CD4-positive, alpha-beta T cell treated with Interleukin-4 for 4 hours (primary cell): ENCODE measurements at regions not wholly inside any gene's neighbourhood (a gene's known extent, or its start where the extent isn't known, plus 50 kb on each side); places are given as distances from the start of the nearest gene placed in this dataset.

Source experiments
- DNase-seq: peaks from one replicate; pipeline ENCODE4 v3.0.0-alpha.2; 2020

DNA sequence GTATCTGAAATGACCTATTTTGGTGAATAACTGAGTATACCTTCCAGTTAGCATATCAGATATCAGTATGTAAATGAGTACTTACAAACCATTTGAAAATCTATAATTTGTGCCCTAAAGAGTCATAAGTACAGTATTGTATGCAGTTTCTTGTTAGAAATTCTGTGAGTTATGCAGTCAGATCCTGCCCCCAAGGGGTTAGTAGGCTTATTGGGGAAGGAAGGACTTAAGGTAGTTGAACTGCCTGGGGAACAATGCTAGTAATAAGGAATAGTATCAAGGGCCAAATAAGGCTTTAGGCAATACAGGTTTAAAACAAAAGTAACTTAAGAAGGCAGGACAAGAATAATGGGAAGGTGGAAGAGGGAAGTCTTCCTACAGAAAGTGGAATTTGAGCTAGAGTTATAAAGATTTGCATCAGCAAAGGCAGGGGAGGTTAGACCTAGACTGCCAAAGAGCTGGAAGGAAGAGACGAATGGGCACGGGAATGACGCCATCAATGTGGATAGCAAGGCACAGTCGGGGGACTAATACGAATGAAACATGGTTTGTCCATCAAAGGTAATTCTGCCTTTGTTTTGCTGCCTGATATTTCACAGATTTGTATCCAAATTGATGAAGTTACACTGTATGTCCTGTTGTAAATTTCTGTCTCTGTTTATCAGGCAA is 182.9 kb upstream of the DPYD start:
- no peak for DNase-seq

DNA sequence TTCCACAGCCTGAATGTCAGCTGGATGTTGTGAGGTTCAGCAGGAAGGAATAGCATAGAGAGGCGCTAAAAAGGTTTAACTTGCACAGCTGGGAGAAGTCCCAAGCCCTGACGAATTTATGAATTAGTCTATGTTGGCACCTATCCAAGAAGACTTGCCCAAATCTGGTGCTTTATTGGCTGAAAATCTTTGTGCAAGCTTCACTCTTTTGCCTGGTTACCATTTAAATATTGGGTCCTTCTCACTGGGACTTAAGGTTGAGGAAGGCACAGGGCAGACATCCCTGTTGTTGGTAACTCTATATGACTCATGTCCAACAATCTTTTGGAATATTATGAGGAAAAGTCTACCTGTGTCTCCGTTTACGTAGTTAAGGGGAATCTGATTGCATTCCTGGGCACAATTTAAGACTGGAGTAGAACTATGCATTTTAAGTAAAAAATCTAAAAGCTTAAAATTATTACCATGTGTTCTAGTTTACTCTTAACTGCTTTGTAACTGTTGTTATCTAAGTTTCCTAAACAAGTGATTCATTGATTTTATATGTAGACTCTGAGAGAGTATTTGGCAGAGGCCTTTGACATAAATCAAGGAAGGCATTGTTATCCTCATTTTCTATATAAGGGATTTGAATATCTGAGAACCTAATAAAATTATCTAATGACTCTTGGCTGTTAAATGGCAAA is 181.7 kb upstream of the DPYD start:
- no peak for DNase-seq

DNA sequence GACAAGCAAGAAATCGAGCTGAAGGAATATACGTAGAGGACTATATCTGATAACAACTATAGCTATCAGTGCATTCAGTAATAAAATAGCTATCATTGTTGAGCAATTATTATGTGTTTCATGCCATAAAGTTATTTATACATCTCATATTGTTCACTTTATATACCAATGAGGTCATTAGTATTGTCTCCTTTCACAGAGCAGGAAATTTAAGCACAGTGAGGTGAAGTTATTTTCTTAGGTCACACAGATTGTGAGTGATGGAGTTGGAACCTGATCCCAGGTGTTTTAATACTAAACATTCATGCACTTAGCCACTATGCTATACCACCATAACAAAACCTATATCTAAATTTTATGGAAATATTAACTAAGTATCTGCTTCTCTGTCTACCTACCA is 180.5 kb upstream of the DPYD start:
- no peak for DNase-seq

DNA sequence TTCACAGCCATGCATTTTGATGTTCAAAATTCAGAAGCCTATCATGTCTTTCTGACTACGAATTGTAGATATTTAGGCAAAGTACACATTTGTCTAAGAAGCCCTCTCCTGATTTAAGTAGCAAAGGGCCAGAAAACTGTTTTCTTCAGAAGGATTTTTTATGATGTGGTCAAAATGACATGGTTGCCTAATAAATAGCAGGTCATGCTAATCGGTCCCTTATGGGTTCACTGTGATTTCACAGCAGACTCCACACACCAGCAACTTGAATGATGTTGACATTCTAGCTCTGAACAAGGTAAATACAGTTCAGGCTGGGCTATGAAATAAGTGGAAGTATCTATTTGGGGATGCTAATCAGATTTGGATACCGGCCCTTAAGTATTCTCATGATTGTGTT is 178.7 kb upstream of the DPYD start:
- DNase-seq = no peak

DNA sequence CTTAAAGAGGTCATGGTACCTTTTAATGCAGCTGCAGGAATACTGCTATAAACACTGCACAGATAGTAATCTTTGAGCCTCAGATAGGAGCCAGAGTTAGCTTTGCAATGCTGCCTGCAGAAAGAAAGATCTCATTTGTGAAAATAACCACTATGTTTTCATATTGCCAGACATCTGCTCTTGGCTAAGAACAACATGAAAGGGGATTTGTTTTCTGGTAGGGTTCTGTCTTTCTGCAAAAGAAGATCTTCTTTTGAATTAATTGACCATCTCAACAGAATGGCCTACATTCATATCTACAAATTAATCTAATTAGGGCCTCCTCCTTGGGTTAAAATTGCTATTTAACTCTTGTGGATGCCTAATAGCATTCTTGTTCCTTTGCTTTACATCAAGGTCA is 177.6 kb upstream of the DPYD start:
- DNase-seq = no peak

DNA sequence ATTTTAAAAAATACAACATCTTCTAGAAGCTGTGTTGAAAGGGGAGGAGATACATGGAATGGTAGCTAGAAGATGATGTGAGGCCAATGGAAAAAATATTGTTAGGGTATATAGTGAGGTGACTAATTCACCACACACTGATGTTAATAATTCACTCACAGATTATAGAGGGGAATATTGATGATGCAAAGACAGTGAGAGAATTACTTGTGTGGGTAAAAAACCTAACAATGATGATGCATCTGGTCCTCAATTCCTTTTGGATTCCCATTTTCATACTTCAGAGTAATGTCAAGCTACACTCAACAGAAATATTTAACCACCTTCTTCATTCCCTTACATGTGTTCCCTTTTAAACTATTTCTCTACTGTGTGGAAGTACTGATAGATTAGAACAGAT is 169.5 kb upstream of the DPYD start:
- DNase-seq = no peak

DNA sequence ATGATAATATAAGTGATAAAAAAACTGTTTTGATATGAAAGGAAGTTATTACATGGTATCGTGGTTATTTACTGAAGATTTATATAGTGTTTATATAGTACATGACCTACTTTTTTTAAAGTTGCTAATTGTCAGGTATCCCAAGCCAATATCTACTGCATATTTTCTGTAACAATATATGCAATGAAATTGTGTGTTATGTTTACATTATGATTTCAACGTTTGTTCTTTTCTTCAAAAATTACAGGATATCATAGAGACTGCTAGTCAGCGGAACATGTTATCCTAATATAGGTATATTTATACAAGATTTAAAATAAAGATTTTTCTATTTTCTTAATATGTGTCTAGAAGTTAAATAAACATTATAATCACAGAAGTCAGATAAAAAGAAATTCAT is 167.5 kb upstream of the DPYD start:
- no peak for DNase-seq

DNA sequence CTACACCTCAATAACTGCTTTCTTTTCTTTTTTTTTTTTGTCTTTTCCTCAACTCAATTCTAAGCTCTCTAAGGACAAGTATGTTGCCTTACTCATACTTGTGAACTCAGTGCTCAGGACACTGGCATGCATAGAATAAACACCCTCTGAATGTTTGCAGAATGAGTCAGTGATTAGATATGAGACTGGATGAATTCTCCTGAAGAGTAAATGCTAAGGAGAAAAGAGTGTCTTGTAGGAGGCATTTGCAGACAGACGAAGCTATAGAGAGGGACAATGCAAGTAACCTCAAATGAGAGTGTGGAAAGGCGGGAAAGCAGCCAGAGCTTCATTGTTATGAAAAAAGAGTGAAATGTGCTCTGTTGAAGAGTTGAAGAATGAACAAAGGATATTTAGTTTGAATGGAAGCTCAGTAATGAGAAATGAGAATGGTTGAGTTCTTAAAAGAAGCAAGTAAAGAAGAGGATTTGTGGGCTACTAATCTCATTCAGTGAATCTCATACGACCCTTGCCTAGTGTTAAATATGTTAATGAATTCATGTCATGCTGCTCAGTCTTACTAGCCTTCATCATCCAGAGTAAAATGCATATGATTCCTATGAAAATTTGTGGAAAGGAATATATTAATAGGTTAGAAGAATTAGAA is 166.1 kb upstream of the DPYD start:
- DNase-seq = no peak

DNA sequence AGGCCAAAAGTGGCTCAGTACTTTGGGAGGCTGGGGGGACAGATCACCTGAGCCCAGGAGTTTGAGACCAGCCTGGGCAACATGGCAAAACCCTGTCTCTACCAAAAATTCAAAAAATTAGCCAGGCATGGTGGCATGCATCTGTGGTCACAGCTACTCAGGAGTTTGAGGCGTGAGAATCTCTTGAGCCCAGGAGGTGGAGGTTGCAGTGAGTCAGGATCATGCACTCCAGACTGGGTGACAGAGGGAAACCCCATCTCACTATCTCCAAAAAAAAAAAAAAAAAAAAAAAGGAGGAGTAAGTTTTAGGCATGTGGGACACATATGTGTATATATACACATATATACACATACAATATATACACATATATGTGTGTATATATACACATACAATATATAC is 165.3 kb upstream of the DPYD start:
- DNase-seq = no peak

DNA sequence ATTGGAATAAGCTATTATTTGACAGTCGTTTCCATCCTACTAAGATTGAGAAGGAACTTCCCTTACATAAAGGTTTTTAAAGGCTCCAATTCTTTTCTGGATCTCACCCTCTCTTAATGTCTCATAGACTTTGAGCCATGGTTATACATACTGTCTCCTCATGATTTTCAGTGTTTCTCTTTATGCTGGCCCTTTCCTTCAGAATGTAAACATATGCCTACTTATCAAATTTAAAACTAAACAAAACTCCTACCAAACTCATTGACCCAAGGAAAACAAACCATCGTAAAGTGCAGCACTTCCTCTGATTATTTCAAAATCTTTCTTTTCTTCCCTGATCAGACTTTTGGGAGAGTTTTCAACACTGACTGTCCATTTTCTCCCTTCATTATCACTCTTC is 163.4 kb upstream of the DPYD start:
- DNase-seq = no peak

DNA sequence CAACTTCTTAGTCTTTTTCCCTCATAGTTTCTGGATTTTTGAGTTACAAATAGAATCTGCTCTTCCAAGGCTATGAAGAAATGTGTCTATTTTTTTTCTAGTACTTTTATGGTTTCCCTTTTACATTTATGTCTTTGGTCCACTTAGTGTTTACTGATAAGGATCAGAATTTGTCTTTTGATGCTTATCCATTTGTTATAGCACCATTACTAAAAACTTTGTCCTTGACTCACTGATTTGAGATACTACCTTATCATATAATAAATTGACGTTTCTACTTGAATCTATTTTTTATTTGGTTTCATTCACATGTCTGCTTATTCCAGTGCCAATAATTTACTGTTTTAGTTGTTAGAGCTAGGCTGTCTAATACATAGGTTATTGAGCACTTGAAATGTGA is 161.1 kb upstream of the DPYD start:
- no peak for DNase-seq

DNA sequence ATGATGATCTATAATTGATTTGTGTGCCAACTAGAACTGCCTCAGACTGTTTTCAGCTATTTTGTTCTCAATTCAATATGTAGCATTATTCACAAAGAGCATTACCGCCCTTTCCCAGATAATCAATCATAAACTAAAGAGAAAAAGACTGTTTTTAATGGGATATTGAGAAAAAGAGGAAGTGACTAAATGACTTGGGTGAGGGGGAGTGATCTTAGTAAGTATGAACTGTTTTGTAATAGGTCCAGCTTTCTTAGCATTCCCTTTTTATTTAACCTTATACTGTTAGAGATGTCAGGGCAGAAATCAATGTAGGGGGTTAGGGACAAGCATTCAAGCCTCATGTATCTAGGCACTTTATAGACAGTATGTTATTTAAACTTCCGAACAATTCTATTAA is 157.8 kb upstream of the DPYD start:
- no peak for DNase-seq

DNA sequence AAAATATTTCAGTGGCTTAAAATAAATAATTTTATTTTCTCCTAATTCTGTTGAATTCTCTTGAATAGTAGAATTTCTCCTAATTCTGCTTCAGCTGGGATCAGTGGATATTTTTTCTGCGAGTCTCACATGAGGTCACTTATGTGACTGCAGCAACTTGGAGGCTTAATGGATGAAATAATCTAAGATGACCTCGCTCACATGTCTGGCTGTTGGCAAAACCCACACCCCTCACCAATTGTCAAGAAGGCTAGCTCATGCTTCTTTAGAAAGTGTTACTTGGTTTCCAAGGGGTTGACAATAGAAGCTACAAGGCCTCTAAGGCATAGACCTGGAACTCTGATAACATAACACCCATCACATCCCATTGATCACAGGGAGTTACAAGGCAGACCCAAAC is 156.9 kb upstream of the DPYD start:
- DNase-seq = no peak

DNA sequence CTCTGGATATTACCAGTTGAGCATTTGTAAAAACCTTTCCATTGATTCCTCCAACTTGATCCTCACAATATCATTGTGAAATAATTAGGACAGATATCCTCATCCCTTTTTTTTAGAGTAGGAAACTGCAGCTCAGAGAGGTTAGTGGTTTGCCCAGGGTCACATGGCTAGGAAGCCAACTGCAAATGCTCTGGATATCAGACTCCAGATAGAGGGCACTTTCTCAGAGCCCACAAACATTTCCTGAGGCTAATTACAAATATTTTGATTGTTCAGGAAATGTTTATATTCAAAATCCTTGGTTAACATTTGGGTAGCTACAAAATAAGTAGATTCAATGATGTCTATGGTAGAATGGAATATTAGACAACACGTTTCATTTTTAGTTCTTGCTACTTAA is 154.8 kb upstream of the DPYD start:
- no peak for DNase-seq

DNA sequence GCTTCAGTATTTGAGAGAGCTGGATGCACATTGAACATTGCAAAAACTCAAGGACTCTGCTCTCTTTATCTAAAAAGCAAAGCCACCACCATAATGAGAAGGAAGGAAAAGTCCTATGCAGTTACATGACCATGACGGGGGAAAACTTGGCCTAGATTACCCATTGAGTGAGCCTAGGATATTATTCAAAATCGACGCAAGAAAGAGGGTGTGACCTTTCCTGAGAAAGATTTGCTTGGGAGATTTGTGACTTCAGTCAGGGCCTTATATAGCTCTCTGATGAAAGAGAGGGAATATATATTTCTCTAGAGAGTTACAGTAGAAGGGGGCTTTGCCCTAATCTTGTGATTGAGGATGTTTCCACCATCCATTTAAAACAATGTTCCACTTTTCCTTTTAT is 153.0 kb upstream of the DPYD start:
- DNase-seq = no peak

DNA sequence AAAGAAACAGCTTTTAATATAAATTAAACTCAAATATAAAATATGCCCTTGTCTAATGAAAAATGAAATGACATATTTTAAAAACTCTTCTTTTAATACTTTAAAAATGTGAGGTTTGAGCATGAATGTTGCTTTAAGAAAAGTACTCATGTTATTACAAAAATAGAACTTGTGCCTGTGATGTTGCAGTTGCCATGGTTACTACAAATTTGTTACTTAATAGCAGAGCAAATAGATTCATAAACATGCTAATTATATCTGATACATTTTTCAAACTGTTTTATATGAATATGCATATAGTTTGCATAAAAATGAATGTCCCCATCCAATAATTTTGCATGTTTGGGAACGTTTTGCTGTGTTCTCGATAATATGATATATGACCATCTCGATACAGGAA is 152.3 kb upstream of the DPYD start:
- no peak for DNase-seq

DNA sequence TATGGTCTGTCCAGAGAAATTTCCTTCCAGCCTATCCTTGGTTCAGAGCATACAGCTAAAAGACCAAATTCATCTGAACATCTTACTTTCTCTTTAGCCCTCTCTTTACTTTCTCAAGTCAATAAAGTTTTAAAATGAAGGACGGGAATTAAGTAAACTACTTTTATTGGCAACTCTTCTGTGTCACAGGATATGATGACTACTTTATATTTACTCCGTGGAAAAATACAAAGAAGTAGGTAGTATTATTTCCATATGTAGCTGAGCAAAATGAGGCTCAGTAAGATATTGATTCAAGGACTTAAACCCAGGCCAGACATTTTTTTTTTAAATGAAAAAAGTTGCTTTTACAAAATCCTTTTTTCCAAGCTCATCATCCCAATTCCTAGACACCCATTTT is 151.2 kb upstream of the DPYD start:
- DNase-seq = no peak

DNA sequence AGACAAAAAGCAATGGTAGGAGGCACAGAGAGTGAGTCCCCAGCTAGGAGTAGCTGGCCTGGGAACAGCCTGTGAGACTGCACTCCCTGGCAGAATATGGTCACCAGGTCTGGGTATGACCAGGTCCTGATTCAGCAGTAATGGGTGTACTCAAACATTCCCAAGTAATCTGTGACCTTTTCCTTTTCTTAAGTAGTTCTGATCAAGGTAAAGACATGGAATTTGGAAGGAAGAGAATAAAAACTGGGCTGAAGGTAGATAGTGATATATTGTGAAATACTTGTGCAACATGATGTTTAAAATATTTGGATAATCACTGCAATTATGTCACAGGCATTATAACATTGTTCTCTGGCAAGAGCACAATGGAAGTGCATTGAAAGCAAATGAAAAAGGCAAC is 147.2 kb upstream of the DPYD start:
- DNase-seq = no peak

DNA sequence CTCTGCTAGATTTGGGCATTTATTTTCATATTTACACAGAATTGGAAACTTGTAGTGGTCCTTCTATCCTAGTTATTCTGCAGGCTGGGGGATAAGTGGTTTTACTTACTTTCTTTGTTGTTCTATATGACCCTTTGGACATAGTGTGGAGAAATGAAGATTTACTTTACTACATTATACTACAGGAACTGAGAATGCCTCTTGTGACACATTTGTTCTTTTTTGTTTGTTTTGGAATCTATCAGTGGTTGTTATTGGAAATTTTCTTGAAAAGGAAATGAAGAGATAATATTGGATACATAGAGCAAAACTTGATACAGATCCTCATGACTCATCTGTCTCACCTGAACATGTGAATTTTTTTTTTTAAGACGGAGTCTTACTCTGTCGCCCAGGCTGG is 146.1 kb upstream of the DPYD start:
- no peak for DNase-seq

DNA sequence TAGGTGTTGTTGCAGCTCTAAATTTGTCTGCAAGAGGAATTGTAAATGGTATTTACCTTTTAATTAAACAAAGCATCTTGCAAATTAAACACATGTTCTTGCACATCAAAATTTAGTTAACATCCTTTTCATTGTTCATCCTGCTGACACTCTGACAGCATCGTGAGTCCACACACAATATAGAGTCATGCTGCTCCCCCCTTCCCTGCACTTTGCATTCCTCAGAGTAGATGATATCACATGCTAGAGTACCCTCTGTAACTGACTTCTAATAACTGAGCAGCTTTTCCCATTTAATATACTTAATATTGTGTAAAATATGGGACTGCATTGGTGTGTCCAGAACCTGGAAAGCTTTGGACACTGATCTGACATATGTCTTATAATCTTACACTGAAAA is 138.8 kb upstream of the DPYD start:
- DNase-seq = no peak

DNA sequence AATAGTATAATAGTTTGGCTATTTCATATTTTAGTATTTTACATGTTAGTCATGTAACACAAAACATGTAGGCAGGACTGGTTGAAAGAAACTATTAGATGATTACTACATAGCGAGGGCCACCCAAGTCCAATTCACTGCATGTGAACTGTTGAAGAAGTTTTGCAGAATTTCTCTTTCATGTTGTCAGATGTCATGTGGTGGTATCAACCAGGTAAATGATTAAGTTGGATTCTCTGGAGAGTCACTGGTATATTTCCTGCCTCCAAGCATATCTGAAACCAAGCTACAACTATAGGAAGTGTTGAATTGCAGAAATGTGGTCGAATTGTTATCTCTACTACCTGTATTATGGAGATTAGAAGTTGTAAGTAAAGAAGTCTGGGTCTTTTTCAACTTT is 137.8 kb upstream of the DPYD start:
- DNase-seq = no peak

DNA sequence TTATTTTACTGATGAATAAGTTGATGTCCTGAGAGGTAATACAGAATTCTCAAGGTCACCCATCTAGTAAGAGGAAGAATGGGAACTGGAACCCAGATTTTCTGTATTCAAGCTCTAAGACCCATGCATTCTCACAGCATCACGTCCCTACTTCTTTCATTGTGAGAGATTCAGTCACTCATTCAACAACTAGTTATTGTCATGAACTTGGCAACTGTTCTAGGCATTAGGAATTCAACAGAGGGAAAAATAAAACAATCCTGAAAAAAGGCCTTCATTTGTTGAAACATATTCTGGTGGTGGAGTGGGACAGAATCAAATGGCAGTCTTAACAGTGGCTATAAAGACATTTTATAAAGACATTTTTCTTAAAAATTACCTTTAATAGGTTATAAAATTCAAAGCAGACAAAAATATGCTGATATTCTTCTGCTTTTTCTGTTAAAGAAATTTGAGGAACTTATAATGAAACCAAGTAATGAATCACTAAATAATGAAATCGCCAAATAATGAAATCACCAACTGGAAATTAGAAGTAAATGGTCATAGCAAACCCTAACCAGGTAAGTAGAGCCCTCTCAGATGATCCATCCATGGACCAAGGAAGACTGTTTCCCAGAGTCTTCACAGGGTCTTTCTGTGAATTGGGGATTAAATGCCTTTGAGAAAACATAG is 136.5 kb upstream of the DPYD start:
- DNase-seq = no peak

DNA sequence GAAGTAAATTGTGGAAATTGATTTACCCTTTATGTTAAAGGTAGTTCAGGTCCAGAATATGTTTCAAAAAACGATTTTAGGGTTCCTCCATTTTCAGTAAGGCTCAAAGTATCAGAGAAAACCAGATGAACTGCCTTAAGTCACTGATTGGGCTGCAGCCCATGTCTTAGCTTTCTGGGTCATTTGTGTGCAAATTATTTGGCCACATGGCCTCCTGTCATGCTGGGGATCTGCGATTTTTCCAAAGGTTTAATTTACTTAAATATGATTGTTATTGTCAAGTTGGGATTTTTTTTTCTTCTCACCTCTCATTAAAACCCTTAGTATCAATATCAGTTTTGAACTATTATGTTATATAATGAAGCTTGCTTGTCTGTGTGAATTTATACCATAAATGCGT is 135.9 kb upstream of the DPYD start:
- DNase-seq = no peak

DNA sequence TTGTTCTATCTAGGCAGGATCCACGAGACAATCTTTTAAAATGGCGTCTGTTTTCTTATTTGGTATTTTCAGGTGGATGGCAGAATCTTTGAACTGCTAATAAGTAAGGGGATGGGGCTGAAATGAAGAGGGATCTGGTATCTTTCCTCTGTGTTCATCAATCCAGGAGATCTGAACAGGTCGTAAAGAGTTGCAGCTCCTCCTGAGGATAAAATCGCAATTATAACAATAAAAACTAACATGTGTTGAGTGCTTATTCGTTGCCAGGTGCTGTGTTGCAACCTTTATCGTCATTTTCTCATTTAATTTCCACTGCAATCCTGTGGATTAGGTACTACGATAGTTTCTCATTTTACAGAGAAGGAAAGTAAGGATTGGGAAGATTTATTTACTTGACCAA is 134.6 kb upstream of the DPYD start:
- no peak for DNase-seq
